ENCODE measurements at regions not wholly inside any gene's neighbourhood (a gene's known extent, or its start where the extent isn't known, plus 50 kb on each side); places are given as distances from the start of the nearest gene placed in this dataset.

- TF ChIP-seq GATA2 (IDR thresholded peaks at IDR 0.05; ENCODE audit: low read depth, low read length) (no peak), GATA3 (IDR thresholded peaks at IDR 0.05; ENCODE audit: low read depth, low read length) (no peak)
These were observed 115.1 kb upstream of the GRAMD1B start for GRCh38 chr11:123314972-123315371.
